DND-41 (cell line): ENCODE measurements at regions not wholly inside any gene's neighbourhood (a gene's known extent, or its start where the extent isn't known, plus 50 kb on each side); places are given as distances from the start of the nearest gene placed in this dataset.

Experiments
- ATAC-seq: fragments of 200-7000 bp; cut with Tn5 transposase; 3 replicates; pipeline ENCODE4 v1.9.1; 2021; ENCODE audit warnings: low read depth; ENCODE audit not compliant: insufficient read depth
- DNase-seq: peaks from one replicate; pipeline ENCODE4 v3.0.0-alpha.2; 2020
- H2AFZ ChIP-seq: 2 replicates; pipeline ENCODE4 v1.6.0; 2012; ENCODE audit warnings: low read depth, low read length
- H3K27ac ChIP-seq: 2 replicates; pipeline ENCODE4 v1.5.1; 2012; ENCODE audit warnings: low read length, inconsistent platforms
- H3K27me3 ChIP-seq: fragments of 200-600 bp; sonication (generic); 2 replicates; pipeline ENCODE4 v1.6.0; 2012; ENCODE audit warnings: low read length, mild to moderate bottlenecking, inconsistent platforms; ENCODE audit not compliant: insufficient read depth, poor library complexity
- H3K36me3 ChIP-seq: 2 replicates; pipeline ENCODE4 v1.5.1; 2012; ENCODE audit warnings: low read length, inconsistent platforms; ENCODE audit not compliant: insufficient read depth
- H3K4me1 ChIP-seq: 2 replicates; pipeline ENCODE4 v1.5.1; 2012; ENCODE audit warnings: mild to moderate bottlenecking, low read length; ENCODE audit not compliant: insufficient read depth
- H3K4me2 ChIP-seq: 2 replicates; pipeline ENCODE4 v1.6.0; 2012; ENCODE audit warnings: mild to moderate bottlenecking, moderate library complexity, low read length, inconsistent platforms; ENCODE audit not compliant: insufficient read depth
- H3K4me3 ChIP-seq, 2 experiments: fragments of 200-600 bp in 1 of 2; shearing (Covaris generic) in 1 of 2; 2 replicates each; pipeline ENCODE4 v1.5.1; 2012 to 2016; ENCODE audit warnings: inconsistent platforms in 2 of 2, low read length in 2 of 2, mild to moderate bottlenecking in 2 of 2, low read depth in 1 of 2, moderate library complexity in 1 of 2
- H3K79me2 ChIP-seq: 2 replicates; pipeline ENCODE4 v1.6.0; 2012; ENCODE audit warnings: low read length, inconsistent platforms; ENCODE audit not compliant: insufficient read depth
- H3K9ac ChIP-seq: 2 replicates; pipeline ENCODE4 v1.6.0; 2012; ENCODE audit warnings: low read depth, mild to moderate bottlenecking, inconsistent platforms, low read length, moderate library complexity
- H3K9me3 ChIP-seq: 2 replicates; pipeline ENCODE4 v1.5.1; 2012; ENCODE audit warnings: low read length, moderate library complexity, mild to moderate bottlenecking, inconsistent platforms; ENCODE audit not compliant: insufficient read depth, severe bottlenecking
- H4K20me1 ChIP-seq: 2 replicates; pipeline ENCODE4 v1.6.0; 2012; ENCODE audit warnings: low read length; ENCODE audit not compliant: insufficient read depth
- CTCF ChIP-seq: IDR thresholded peaks from 2 replicates; pipeline ENCODE4 v1.5.1; 2012; ENCODE audit warnings: borderline replicate concordance, low read length, moderate library complexity, mild to moderate bottlenecking; ENCODE audit not compliant: poor library complexity, severe bottlenecking; ENCODE audit errors: extremely low read depth
- EZH2 ChIP-seq: IDR thresholded peaks from 3 replicates; pipeline ENCODE4 v1.6.1; 2012; ENCODE audit warnings: borderline replicate concordance, low read depth, mild to moderate bottlenecking, moderate library complexity, low read length, inconsistent platforms; ENCODE audit not compliant: severe bottlenecking

GRCh38 chr12:131471271-131471905 lies 239.5 kb upstream of the SFSWAP start:
- H3K79me2 ChIP-seq = no peaks in the 10 kb centered on the region
- H3K9ac ChIP-seq = no peak overlapping the region
- no peaks in the 10 kb centered on the region for H3K36me3 ChIP-seq
- no peaks in the 10 kb centered on the region for H3K9me3 ChIP-seq
- no peak overlapping the region for H2AFZ ChIP-seq
- H3K27me3 ChIP-seq = no peaks in the 10 kb centered on the region
- no peak for DNase-seq
- no peaks in the 10 kb centered on the region for H4K20me1 ChIP-seq
- TF ChIP-seq EZH2 (no peak), CTCF (no peak)
- H3K4me3 ChIP-seq = no peak overlapping the region
- no peak for ATAC-seq
- no peak overlapping the region for H3K4me2 ChIP-seq
- no peak overlapping the region for H3K27ac ChIP-seq
- H3K4me1 ChIP-seq = no peaks in the 10 kb centered on the region

GRCh38 chr12:131471946-131472732 lies 238.8 kb upstream of the SFSWAP start:
- Histone ChIP-seq H3K27me3 (no peaks in the 10 kb centered on the region), H3K9ac (no peak overlapping the region), H3K27ac (no peak overlapping the region), H3K36me3 (no peaks in the 10 kb centered on the region), H3K9me3 (no peaks in the 10 kb centered on the region), H3K4me1 (no peaks in the 10 kb centered on the region), H3K4me2 (no peak overlapping the region), H4K20me1 (no peaks in the 10 kb centered on the region), H2AFZ (no peak overlapping the region), H3K4me3 (no peak overlapping the region), H3K79me2 (no peaks in the 10 kb centered on the region)
- no peak for ATAC-seq
- no peak for DNase-seq
- TF ChIP-seq EZH2 = no peak
- TF ChIP-seq CTCF = no peak

- no peak overlapping the region for H3K4me2 ChIP-seq
These were observed 237.6 kb upstream of the SFSWAP start for GRCh38 chr12:131473261-131473660.

More at GRCh38 chr12:131473261-131473660, 237.6 kb upstream of the SFSWAP start:
- no peaks in the 10 kb centered on the region for H4K20me1 ChIP-seq
- no peaks in the 10 kb centered on the region for H3K4me1 ChIP-seq
- peaks cover 2% of the 10 kb centered on the region for H3K9me3 ChIP-seq
- no peak overlapping the region for H3K27ac ChIP-seq
- ATAC-seq = no peak
- H2AFZ ChIP-seq = no peak overlapping the region
- TF ChIP-seq EZH2 = no peak
- no peak for TF ChIP-seq CTCF
- no peaks in the 10 kb centered on the region for H3K27me3 ChIP-seq
- H3K36me3 ChIP-seq = no peaks in the 10 kb centered on the region
- no peaks in the 10 kb centered on the region for H3K79me2 ChIP-seq
- no peak overlapping the region for H3K4me3 ChIP-seq
- H3K9ac ChIP-seq = no peak overlapping the region
- no peak for DNase-seq
